CD4-positive, alpha-beta T cell treated with Interleukin-4 for 4 hours (primary cell): ENCODE measurements at regions not wholly inside any gene's neighbourhood (a gene's known extent, or its start where the extent isn't known, plus 50 kb on each side); places are given as distances from the start of the nearest gene placed in this dataset.
"Not testable (repeated sequence)": the region's sequence is repeated elsewhere in the genome, so short reads cannot be mapped to it uniquely, and the experiment has no call there.

Source experiments
- DNase-seq: peaks from one replicate; pipeline ENCODE4 v3.0.0-alpha.2; 2020

- no peak for DNase-seq
Observed at GRCh38 chr3:177689869-177690268, 492.6 kb upstream of the TBL1XR1 start.

- no peak for DNase-seq
Observed at GRCh38 chr3:177690306-177690705, 493.0 kb upstream of the TBL1XR1 start.

- no peak for DNase-seq
Observed at GRCh38 chr3:177692304-177692975, 495.2 kb upstream of the TBL1XR1 start.

GRCh38 chr3:177693616-177694264 is 496.5 kb upstream of the TBL1XR1 start:
- DNase-seq = no peak

GRCh38 chr3:177694316-177694715 is 497.0 kb upstream of the TBL1XR1 start:
- no peak for DNase-seq

- no peak for DNase-seq
Observed at GRCh38 chr3:177694951-177695350, 497.7 kb upstream of the TBL1XR1 start.

GRCh38 chr3:177700117-177700516 is 502.8 kb upstream of the TBL1XR1 start:
- DNase-seq = no peak

GRCh38 chr3:177703788-177704187 is 506.5 kb upstream of the TBL1XR1 start:
- DNase-seq = no peak

GRCh38 chr3:177705976-177706823 is 508.9 kb upstream of the TBL1XR1 start:
- DNase-seq = no peak

- not testable (repeated sequence) for DNase-seq
Observed at GRCh38 chr3:177709470-177709869, 512.2 kb upstream of the TBL1XR1 start.

GRCh38 chr3:177710506-177710905 is 513.2 kb upstream of the TBL1XR1 start:
- no peak for DNase-seq

- no peak for DNase-seq
Observed at GRCh38 chr3:177711637-177712036, 514.4 kb upstream of the TBL1XR1 start.

- no peak for DNase-seq
Observed at GRCh38 chr3:177713928-177714900, 516.9 kb upstream of the TBL1XR1 start.

GRCh38 chr3:177714945-177715344 is 517.7 kb upstream of the TBL1XR1 start:
- DNase-seq = no peak

GRCh38 chr3:177715980-177716379 is 518.7 kb upstream of the TBL1XR1 start:
- DNase-seq = no peak

- not testable (repeated sequence) for DNase-seq
Observed at GRCh38 chr3:177720927-177721326, 523.6 kb upstream of the TBL1XR1 start.

GRCh38 chr3:177721864-177722785 is 524.8 kb upstream of the TBL1XR1 start:
- DNase-seq = no peak

GRCh38 chr3:177724020-177724638 is 526.8 kb upstream of the TBL1XR1 start:
- no peak for DNase-seq

GRCh38 chr3:177725165-177725564 is 527.9 kb upstream of the TBL1XR1 start:
- no peak for DNase-seq

GRCh38 chr3:177726807-177727206 is 529.5 kb upstream of the TBL1XR1 start:
- no peak for DNase-seq
